ENCODE measurements at regions not wholly inside any gene's neighbourhood (a gene's known extent, or its start where the extent isn't known, plus 50 kb on each side); places are given as distances from the start of the nearest gene placed in this dataset.

DNA sequence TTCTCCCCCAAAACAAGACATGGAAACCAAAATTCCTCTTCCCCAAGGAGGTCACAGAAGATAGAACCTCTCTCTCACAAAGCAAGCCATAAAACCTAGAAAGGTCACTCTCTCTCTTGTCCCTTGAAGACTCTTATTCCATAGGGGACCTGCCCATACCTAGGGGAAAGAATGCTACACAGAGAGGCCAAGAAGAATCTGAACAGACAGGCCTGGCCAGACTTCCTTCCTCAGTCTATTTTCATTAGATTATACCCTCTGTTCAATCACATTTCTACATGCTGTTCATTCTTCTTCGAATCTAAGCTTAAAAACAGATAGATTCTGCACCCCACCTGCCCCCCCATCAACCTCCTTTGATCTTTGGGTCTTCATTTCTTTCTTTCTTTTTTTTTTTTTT, 206.8 kb downstream of the TLE4 start:
- no peak for TF ChIP-seq CTCF (IDR thresholded peaks at IDR 0.05 in 2 of 3, conservative IDR thresholded peaks at IDR 0.05 in 1 of 3; ENCODE audit: control insufficient read depth in 2 of 3, extremely low read depth in 1 of 3, insufficient read depth in 1 of 3, low read depth in 3 of 3, low read length in 3 of 3)
- TF ChIP-seq JUND (IDR thresholded peaks at IDR 0.05; ENCODE audit: low read depth, low read length) = no peak
- no peak for TF ChIP-seq POLR2AphosphoS5 (IDR thresholded peaks at IDR 0.05; ENCODE audit: low read length)
- no peak for TF ChIP-seq FOS (IDR thresholded peaks at IDR 0.05; ENCODE audit: borderline replicate concordance, extremely low read depth, insufficient read length)
- TF ChIP-seq EP300 (IDR thresholded peaks at IDR 0.05; ENCODE audit: borderline replicate concordance in 1 of 2, control insufficient read depth in 1 of 2, low read depth in 2 of 2, low read length in 2 of 2) = no peak
- TF ChIP-seq NFYA (IDR thresholded peaks at IDR 0.05; ENCODE audit: borderline replicate concordance, low read depth, low read length) = no peak
- no peak for TF ChIP-seq MXI1 (IDR thresholded peaks at IDR 0.05; ENCODE audit: low read depth, low read length)
- no peak for TF ChIP-seq POLR2A (IDR thresholded peaks at IDR 0.05; ENCODE audit: low read depth, low read length)
- TF ChIP-seq CEBPB (IDR thresholded peaks at IDR 0.05; ENCODE audit: borderline replicate concordance in 1 of 2, low read depth in 2 of 2, low read length in 2 of 2) = no peak
- TF ChIP-seq, protein P1, sequence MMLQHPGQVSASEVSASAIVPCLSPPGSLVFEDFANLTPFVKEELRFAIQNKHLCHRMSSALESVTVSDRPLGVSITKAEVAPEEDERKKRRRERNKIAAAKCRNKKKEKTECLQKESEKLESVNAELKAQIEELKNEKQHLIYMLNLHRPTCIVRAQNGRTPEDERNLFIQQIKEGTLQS (IDR thresholded peaks at IDR 0.05; ENCODE audit: borderline replicate concordance, extremely low read depth, low read depth, low read length) = no peak
- no peak for TF ChIP-seq PAX8 (IDR thresholded peaks at IDR 0.05)
- TF ChIP-seq HDAC6 (IDR thresholded peaks at IDR 0.05; ENCODE audit: unreplicated experiment) = no peak
- TF ChIP-seq, protein P2, sequence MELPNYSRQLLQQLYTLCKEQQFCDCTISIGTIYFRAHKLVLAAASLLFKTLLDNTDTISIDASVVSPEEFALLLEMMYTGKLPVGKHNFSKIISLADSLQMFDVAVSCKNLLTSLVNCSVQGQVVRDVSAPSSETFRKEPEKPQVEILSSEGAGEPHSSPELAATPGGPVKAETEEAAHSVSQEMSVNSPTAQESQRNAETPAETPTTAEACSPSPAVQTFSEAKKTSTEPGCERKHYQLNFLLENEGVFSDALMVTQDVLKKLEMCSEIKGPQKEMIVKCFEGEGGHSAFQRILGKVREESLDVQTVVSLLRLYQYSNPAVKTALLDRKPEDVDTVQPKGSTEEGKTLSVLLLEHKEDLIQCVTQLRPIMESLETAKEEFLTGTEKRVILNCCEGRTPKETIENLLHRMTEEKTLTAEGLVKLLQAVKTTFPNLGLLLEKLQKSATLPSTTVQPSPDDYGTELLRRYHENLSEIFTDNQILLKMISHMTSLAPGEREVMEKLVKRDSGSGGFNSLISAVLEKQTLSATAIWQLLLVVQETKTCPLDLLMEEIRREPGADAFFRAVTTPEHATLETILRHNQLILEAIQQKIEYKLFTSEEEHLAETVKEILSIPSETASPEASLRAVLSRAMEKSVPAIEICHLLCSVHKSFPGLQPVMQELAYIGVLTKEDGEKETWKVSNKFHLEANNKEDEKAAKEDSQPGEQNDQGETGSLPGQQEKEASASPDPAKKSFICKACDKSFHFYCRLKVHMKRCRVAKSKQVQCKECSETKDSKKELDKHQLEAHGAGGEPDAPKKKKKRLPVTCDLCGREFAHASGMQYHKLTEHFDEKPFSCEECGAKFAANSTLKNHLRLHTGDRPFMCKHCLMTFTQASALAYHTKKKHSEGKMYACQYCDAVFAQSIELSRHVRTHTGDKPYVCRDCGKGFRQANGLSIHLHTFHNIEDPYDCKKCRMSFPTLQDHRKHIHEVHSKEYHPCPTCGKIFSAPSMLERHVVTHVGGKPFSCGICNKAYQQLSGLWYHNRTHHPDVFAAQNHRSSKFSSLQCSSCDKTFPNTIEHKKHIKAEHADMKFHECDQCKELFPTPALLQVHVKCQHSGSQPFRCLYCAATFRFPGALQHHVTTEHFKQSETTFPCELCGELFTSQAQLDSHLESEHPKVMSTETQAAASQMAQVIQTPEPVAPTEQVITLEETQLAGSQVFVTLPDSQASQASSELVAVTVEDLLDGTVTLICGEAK (IDR thresholded peaks at IDR 0.05; ENCODE audit: borderline replicate concordance) = no peak
- TF ChIP-seq TAF1 (IDR thresholded peaks at IDR 0.05; ENCODE audit: borderline replicate concordance, low read depth, low read length) = no peak

Measured in GM12878 (cell line).